Liver (tissue), 8 donors: ENCODE measurements at regions not wholly inside any gene's neighbourhood (a gene's known extent, or its start where the extent isn't known, plus 50 kb on each side); places are given as distances from the start of the nearest gene placed in this dataset.

Source experiments
- DNase-seq: peaks from one replicate; pipeline ENCODE4 v3.0.0-alpha.2; 2017; ENCODE audit warnings: low spot score
- H3K27ac ChIP-seq, 2 donors: one replicate each; pipeline ENCODE4 v1.7.0; 2013; ENCODE audit warnings: inconsistent platforms in 2 of 2, low read length in 2 of 2, control low read depth in 1 of 2, low read depth in 1 of 2, mild to moderate bottlenecking in 1 of 2
- H3K27me3 ChIP-seq, 4 donors: one replicate each; pipeline versions ENCODE4 v1.6.1 to v1.7.0; 2013; ENCODE audit warnings: low read length in 3 of 4, inconsistent platforms in 1 of 4, mild to moderate bottlenecking in 1 of 4, moderate library complexity in 1 of 4; ENCODE audit not compliant: control insufficient read depth in 4 of 4, insufficient read depth in 4 of 4
- H3K36me3 ChIP-seq, 4 donors: one replicate each; pipeline versions ENCODE4 v1.6.1 to v1.7.0; 2013; ENCODE audit warnings: low read length in 3 of 4, mild to moderate bottlenecking in 3 of 4, low read depth in 1 of 4, moderate library complexity in 1 of 4; ENCODE audit not compliant: control insufficient read depth in 4 of 4, insufficient read depth in 3 of 4
- H3K4me1 ChIP-seq, 4 donors: one replicate each; pipeline versions ENCODE4 v1.6.1 to v1.7.0; 2013; ENCODE audit warnings: low read length in 3 of 4, mild to moderate bottlenecking in 3 of 4, moderate library complexity in 1 of 4; ENCODE audit not compliant: control insufficient read depth in 4 of 4, insufficient read depth in 4 of 4
- H3K4me3 ChIP-seq, 3 donors: one replicate each; pipeline versions ENCODE4 v1.6.1 to v1.7.0; 2013; ENCODE audit warnings: low read length in 3 of 3, control low read depth in 1 of 3, low read depth in 1 of 3, mild to moderate bottlenecking in 1 of 3
- H3K9ac ChIP-seq, 2 donors: one replicate each; pipeline ENCODE4 v1.7.0; 2013; ENCODE audit warnings: low read length in 2 of 2, mild to moderate bottlenecking in 2 of 2, moderate library complexity in 2 of 2, control low read depth in 1 of 2, low read depth in 1 of 2
- H3K9me3 ChIP-seq, 4 donors: one replicate each; pipeline versions ENCODE4 v1.6.1 to v1.7.0; 2013; ENCODE audit warnings: low read length in 3 of 4; ENCODE audit not compliant: control insufficient read depth in 4 of 4
- CTCF ChIP-seq: fragments of 150-350 bp; IDR thresholded peaks from 2 replicates; pipeline ENCODE4 v1.5.1; 2017; ENCODE audit warnings: improper control_type of control experiment, low read depth, low read length; ENCODE audit not compliant: missing input control
- EGR1 ChIP-seq, 2 donors: IDR thresholded peaks; 2 replicates each; pipeline ENCODE4 v1.6.1; 2016 to 2018; ENCODE audit warnings: antibody characterized with exemption in 2 of 2, low read depth in 2 of 2
- FOXA1 ChIP-seq: IDR thresholded peaks from 2 replicates; pipeline ENCODE4 v1.6.1; 2016; ENCODE audit warnings: antibody characterized with exemption
- FOXA2 ChIP-seq: IDR thresholded peaks from 2 replicates; pipeline ENCODE4 v1.6.1; 2016; ENCODE audit warnings: antibody characterized with exemption
- HNF4A ChIP-seq, 2 donors: conservative IDR thresholded peaks; 2 replicates each; pipeline ENCODE4 v1.6.1; 2016; ENCODE audit warnings: antibody characterized with exemption in 2 of 2, mild to moderate bottlenecking in 2 of 2
- HNF4G ChIP-seq: IDR thresholded peaks from 2 replicates; pipeline ENCODE4 v1.6.1; 2016; ENCODE audit warnings: antibody characterized with exemption
- JUND ChIP-seq, 2 donors: IDR thresholded peaks; 2 replicates each; pipeline ENCODE4 v1.6.1; 2016; ENCODE audit warnings: antibody characterized with exemption in 2 of 2
- NR2F2 ChIP-seq: IDR thresholded peaks from 2 replicates; pipeline ENCODE4 v1.6.1; 2016; ENCODE audit warnings: antibody characterized with exemption
- RAD21 ChIP-seq, 2 donors: IDR thresholded peaks; 2 replicates each; pipeline ENCODE4 v1.6.1; 2016; ENCODE audit warnings: antibody characterized with exemption in 2 of 2, mild to moderate bottlenecking in 2 of 2
- RXRA ChIP-seq, 2 donors: IDR thresholded peaks; 2 replicates each; pipeline ENCODE4 v1.6.1; 2017 to 2018; ENCODE audit warnings: antibody characterized with exemption in 2 of 2, mild to moderate bottlenecking in 1 of 2
- SP1 ChIP-seq: IDR thresholded peaks from 2 replicates; pipeline ENCODE4 v1.6.1; 2018; ENCODE audit warnings: antibody characterized with exemption, mild to moderate bottlenecking
- TAF1 ChIP-seq: conservative IDR thresholded peaks from 2 replicates; pipeline ENCODE4 v1.6.1; 2016; ENCODE audit warnings: antibody characterized with exemption, mild to moderate bottlenecking
- YY1 ChIP-seq: IDR thresholded peaks from 2 replicates; pipeline ENCODE4 v1.6.1; 2016; ENCODE audit warnings: antibody characterized with exemption, mild to moderate bottlenecking
- WGBS: extraction: QIAGEN DNeasy Blood & Tissue Kit; methylation state at CpG from one replicate; pipeline ENCODE4 v1.1.7; 2013; 5-methylcytosine and 5-hydroxymethylcytosine counted together
- TF ChIP-seq, protein P1 (sequence below): IDR thresholded peaks from 2 replicates; pipeline ENCODE4 v1.6.1; 2016; ENCODE audit warnings: antibody characterized with exemption
- TF ChIP-seq, protein P2 (sequence below): IDR thresholded peaks from 2 replicates; pipeline ENCODE4 v1.6.1; 2016; ENCODE audit warnings: antibody characterized with exemption
- TF ChIP-seq, protein P3 (sequence below): IDR thresholded peaks from 2 replicates; pipeline ENCODE4 v1.6.1; 2016; ENCODE audit warnings: antibody characterized with exemption
- TF ChIP-seq, protein P4 (sequence below): IDR thresholded peaks from 2 replicates; pipeline ENCODE4 v1.6.1; 2016; ENCODE audit warnings: antibody characterized with exemption, mild to moderate bottlenecking
- donor health status: healthy.
- donor health status: healthy.
- donor health status: healthy.
- donor health status: healthy.
- donor health status: healthy.

- H3K4me1 ChIP-seq, result peaks cover 0 to 12% (median 8%) of the 10 kb centered on the region in 4 donors
- no peak overlapping the region for H3K4me3 ChIP-seq
- 97% methylated on average over 2 of the region's 2 CpGs for WGBS
- no peak for DNase-seq
- TF ChIP-seq EGR1 (IDR thresholded peaks at IDR 0.05; ENCODE audit: low read depth in 2 of 2) (no peak), FOXA2 (no peak), SP1 (no peak), RXRA (IDR thresholded peaks at IDR 0.05) (no peak)
- H3K27me3 ChIP-seq, result peaks cover 0 to 3% (median 0%) of the 10 kb centered on the region in 4 donors
- no peak overlapping the region for H3K27ac ChIP-seq
- no peak overlapping the region for H3K9ac ChIP-seq
- no peaks in the 10 kb centered on the region for H3K36me3 ChIP-seq
- no peaks in the 10 kb centered on the region for H3K9me3 ChIP-seq
Measured at GRCh38 chr20:1775117-1775516, 117.5 kb upstream of the SIRPG start.

DNA sequence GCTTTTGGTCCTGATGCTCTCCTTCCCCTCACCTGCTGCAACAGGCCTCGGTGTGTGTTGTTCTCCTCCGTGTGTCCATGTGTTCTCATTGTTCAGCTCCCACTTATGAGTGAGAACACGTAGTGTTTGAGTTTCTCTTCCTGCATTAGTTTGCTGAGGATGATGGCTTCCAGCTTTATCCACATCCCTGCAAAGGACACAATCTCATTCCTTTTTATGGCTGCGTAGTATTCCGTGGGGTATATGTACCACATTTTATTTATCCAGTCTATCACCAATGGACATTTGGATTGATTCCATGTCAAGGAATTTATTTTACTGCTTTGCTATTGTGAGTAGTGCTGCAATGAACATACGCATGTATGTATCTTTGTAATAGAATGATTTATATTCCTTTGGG lies 116.9 kb upstream of the SIRPG start:
- 98% methylated on average over 6 of the region's 6 CpGs for WGBS
- no peak overlapping the region for H3K9ac ChIP-seq
- H3K4me1 ChIP-seq, result peaks cover 0 to 12% (median 8%) of the 10 kb centered on the region in 4 donors
- no peak overlapping the region for H3K27ac ChIP-seq
- no peak for DNase-seq
- TF ChIP-seq, protein P1, sequence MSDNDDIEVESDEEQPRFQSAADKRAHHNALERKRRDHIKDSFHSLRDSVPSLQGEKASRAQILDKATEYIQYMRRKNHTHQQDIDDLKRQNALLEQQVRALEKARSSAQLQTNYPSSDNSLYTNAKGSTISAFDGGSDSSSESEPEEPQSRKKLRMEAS, result no peak
- TF ChIP-seq YY1 (no peak), NR2F2 (no peak), TAF1 (no peak), SP1 (no peak), RXRA (IDR thresholded peaks at IDR 0.05) (no peak), CTCF (no peak), HNF4G (no peak), EGR1 (IDR thresholded peaks at IDR 0.05; ENCODE audit: low read depth in 2 of 2) (no peak), HNF4A (conservative IDR thresholded peaks at IDR 0.05) (no peak), JUND (IDR thresholded peaks at IDR 0.05) (no peak)
- TF ChIP-seq, protein P2, sequence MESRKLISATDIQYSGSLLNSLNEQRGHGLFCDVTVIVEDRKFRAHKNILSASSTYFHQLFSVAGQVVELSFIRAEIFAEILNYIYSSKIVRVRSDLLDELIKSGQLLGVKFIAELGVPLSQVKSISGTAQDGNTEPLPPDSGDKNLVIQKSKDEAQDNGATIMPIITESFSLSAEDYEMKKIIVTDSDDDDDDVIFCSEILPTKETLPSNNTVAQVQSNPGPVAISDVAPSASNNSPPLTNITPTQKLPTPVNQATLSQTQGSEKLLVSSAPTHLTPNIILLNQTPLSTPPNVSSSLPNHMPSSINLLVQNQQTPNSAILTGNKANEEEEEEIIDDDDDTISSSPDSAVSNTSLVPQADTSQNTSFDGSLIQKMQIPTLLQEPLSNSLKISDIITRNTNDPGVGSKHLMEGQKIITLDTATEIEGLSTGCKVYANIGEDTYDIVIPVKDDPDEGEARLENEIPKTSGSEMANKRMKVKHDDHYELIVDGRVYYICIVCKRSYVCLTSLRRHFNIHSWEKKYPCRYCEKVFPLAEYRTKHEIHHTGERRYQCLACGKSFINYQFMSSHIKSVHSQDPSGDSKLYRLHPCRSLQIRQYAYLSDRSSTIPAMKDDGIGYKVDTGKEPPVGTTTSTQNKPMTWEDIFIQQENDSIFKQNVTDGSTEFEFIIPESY, result no peak
- TF ChIP-seq, protein P3, sequence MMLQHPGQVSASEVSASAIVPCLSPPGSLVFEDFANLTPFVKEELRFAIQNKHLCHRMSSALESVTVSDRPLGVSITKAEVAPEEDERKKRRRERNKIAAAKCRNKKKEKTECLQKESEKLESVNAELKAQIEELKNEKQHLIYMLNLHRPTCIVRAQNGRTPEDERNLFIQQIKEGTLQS, result no peak
- H3K36me3 ChIP-seq, result no peaks in the 10 kb centered on the region
- no peak overlapping the region for H3K4me3 ChIP-seq
- H3K27me3 ChIP-seq, result no peaks in the 10 kb centered on the region
- H3K9me3 ChIP-seq, result no peaks in the 10 kb centered on the region

- H3K36me3 ChIP-seq, result no peaks in the 10 kb centered on the region
- H3K9me3 ChIP-seq, result no peaks in the 10 kb centered on the region
- DNase-seq, result no peak
- H3K27me3 ChIP-seq, result no peaks in the 10 kb centered on the region
- H3K9ac ChIP-seq, result no peak overlapping the region
- H3K4me1 ChIP-seq, result peaks cover 0 to 12% (median 8%) of the 10 kb centered on the region in 4 donors
- 88% methylated on average over 2 of the region's 2 CpGs for WGBS
- H3K4me3 ChIP-seq, result no peak overlapping the region
- no peak for TF ChIP-seq CTCF
- TF ChIP-seq FOXA1, result no peak
- TF ChIP-seq, protein P1, result no peak
- TF ChIP-seq, protein P4, sequence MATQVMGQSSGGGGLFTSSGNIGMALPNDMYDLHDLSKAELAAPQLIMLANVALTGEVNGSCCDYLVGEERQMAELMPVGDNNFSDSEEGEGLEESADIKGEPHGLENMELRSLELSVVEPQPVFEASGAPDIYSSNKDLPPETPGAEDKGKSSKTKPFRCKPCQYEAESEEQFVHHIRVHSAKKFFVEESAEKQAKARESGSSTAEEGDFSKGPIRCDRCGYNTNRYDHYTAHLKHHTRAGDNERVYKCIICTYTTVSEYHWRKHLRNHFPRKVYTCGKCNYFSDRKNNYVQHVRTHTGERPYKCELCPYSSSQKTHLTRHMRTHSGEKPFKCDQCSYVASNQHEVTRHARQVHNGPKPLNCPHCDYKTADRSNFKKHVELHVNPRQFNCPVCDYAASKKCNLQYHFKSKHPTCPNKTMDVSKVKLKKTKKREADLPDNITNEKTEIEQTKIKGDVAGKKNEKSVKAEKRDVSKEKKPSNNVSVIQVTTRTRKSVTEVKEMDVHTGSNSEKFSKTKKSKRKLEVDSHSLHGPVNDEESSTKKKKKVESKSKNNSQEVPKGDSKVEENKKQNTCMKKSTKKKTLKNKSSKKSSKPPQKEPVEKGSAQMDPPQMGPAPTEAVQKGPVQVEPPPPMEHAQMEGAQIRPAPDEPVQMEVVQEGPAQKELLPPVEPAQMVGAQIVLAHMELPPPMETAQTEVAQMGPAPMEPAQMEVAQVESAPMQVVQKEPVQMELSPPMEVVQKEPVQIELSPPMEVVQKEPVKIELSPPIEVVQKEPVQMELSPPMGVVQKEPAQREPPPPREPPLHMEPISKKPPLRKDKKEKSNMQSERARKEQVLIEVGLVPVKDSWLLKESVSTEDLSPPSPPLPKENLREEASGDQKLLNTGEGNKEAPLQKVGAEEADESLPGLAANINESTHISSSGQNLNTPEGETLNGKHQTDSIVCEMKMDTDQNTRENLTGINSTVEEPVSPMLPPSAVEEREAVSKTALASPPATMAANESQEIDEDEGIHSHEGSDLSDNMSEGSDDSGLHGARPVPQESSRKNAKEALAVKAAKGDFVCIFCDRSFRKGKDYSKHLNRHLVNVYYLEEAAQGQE, result no peak
- no peak for TF ChIP-seq JUND (IDR thresholded peaks at IDR 0.05)
- TF ChIP-seq YY1, result no peak
- TF ChIP-seq TAF1, result no peak
- TF ChIP-seq RXRA (IDR thresholded peaks at IDR 0.05), result no peak
- TF ChIP-seq HNF4A (conservative IDR thresholded peaks at IDR 0.05), result no peak
- no peak for TF ChIP-seq RAD21 (IDR thresholded peaks at IDR 0.05)
- H3K27ac ChIP-seq, result no peak overlapping the region
Measured at GRCh38 chr20:1773816-1774215, 116.2 kb upstream of the SIRPG start.
